Ovary (tissue), 3 donors: ENCODE measurements at regions not wholly inside any gene's neighbourhood (a gene's known extent, or its start where the extent isn't known, plus 50 kb on each side); places are given as distances from the start of the nearest gene placed in this dataset.
"Not testable (repeated sequence)": the region's sequence is repeated elsewhere in the genome, so short reads cannot be mapped to it uniquely, and the experiment has no call there.

Experiments
- POLR2A ChIP-seq: fragments of 450-650 bp; IDR thresholded peaks from one replicate; pipeline ENCODE4 v1.6.1; 2017; ENCODE audit warnings: antibody characterized with exemption, mild to moderate bottlenecking, moderate library complexity
- TF ChIP-seq, protein P1 (sequence below), 3 donors: fragments of 450-650 bp in 2 of 3; fragments of 200-600 bp in 1 of 3; IDR thresholded peaks; one replicate each; pipeline versions ENCODE4 v1.5.1 to v1.8.0; 2016 to 2022; ENCODE audit warnings: antibody characterized with exemption in 3 of 3, mild to moderate bottlenecking in 1 of 3
- donor health status: DM: no; HTN: no; CAD: no.

DNA sequence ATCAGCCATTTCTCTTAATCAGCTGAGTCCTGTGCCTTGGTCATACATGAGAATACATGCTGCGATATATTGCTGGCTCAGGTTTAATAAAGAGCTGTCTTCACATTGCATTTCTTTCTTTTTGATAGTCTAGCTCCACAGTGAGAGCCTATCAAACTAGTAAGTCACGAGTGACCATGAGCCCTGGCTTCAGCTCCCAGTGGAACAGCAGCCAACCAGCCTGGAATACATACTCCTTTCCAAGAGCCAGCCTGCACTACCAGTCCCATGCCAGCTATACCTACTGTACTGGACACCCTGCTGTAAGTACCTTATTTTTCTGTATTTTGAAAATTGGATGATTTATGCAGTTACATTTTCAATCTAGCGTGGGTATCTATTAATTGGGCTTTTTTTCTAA is 98.0 kb upstream of the RBMS3 start:
- TF ChIP-seq, protein P1, sequence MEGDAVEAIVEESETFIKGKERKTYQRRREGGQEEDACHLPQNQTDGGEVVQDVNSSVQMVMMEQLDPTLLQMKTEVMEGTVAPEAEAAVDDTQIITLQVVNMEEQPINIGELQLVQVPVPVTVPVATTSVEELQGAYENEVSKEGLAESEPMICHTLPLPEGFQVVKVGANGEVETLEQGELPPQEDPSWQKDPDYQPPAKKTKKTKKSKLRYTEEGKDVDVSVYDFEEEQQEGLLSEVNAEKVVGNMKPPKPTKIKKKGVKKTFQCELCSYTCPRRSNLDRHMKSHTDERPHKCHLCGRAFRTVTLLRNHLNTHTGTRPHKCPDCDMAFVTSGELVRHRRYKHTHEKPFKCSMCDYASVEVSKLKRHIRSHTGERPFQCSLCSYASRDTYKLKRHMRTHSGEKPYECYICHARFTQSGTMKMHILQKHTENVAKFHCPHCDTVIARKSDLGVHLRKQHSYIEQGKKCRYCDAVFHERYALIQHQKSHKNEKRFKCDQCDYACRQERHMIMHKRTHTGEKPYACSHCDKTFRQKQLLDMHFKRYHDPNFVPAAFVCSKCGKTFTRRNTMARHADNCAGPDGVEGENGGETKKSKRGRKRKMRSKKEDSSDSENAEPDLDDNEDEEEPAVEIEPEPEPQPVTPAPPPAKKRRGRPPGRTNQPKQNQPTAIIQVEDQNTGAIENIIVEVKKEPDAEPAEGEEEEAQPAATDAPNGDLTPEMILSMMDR (IDR thresholded peaks at IDR 0.05) = not testable (repeated sequence)
- not testable (repeated sequence) for TF ChIP-seq POLR2A
